T-cell (primary cell): ENCODE measurements at regions not wholly inside any gene's neighbourhood (a gene's known extent, or its start where the extent isn't known, plus 50 kb on each side); places are given as distances from the start of the nearest gene placed in this dataset.
"Not testable (repeated sequence)": the region's sequence is repeated elsewhere in the genome, so short reads cannot be mapped to it uniquely, and the experiment has no call there.

Source experiments
- ATAC-seq, 4 experiments: fragments of 200-7000 bp in 3 of 4; fragments of 150-1000 bp in 1 of 4; cut with Tn5 transposase; replicated peaks in 1 of 4; 1 replicate in 3 of 4; 2 replicates in 1 of 4; pipeline ENCODE4 v1.10.0; 2021; ENCODE audit warnings: moderate library complexity in 3 of 4, mild to moderate bottlenecking in 2 of 4, moderate number of reproducible peaks in 1 of 4
- CTCF ChIA-PET, 2 donors: fragments of 300-600 bp; sonication (Branson Sonifier 250); formaldehyde crosslinking; loops; one replicate each; lab custom pipeline; 2022; ENCODE audit warnings: antibody characterized with exemption in 2 of 2; lab: Charles Lee
- POLR2A ChIA-PET, 2 donors: fragments of 300-600 bp; sonication (Branson Sonifier 250); formaldehyde crosslinking; loops; one replicate each; lab custom pipeline; 2022; ENCODE audit warnings: antibody characterized with exemption in 2 of 2; lab: Charles Lee
- DNase-seq, 35 experiments: peaks; one replicate each; pipeline versions ENCODE4 v3.0.0 to v3.0.0-alpha.2; 2013 to 2023
- H3K27ac ChIP-seq: one replicate; pipeline ENCODE4 v1.5.1; 2013; ENCODE audit warnings: low read length
- H3K27me3 ChIP-seq, 2 experiments: replicated peaks in 1 of 2; 1 replicate in 1 of 2; 2 replicates in 1 of 2; pipeline versions ENCODE4 v1.6.1 to v1.7.0; 2013; ENCODE audit warnings: low read length in 1 of 2, mixed read lengths in 1 of 2; ENCODE audit not compliant: control insufficient read depth in 2 of 2, insufficient read depth in 2 of 2; ENCODE audit errors: extremely low read depth in 1 of 2
- H3K36me3 ChIP-seq, 2 donors: 1 replicate in 1 of 2; 2 replicates in 1 of 2; pipeline versions ENCODE4 v1.6.1 to v1.7.0; 2013; ENCODE audit warnings: low read length in 1 of 2; ENCODE audit not compliant: control insufficient read depth in 2 of 2, insufficient read depth in 1 of 2; ENCODE audit errors: extremely low read depth in 1 of 2
- H3K4me1 ChIP-seq, 2 experiments: 1 replicate in 1 of 2; 2 replicates in 1 of 2; pipeline versions ENCODE4 v1.6.1 to v1.7.0; 2013; ENCODE audit warnings: low read length in 2 of 2, mixed read lengths in 1 of 2; ENCODE audit not compliant: insufficient read depth in 2 of 2, control insufficient read depth in 1 of 2; ENCODE audit errors: extremely low read depth in 1 of 2
- H3K4me3 ChIP-seq, 2 donors: 1 replicate in 1 of 2; 2 replicates in 1 of 2; pipeline versions ENCODE4 v1.5.1 to v1.7.0; 2013; ENCODE audit warnings: mild to moderate bottlenecking in 2 of 2, low read length in 1 of 2, moderate library complexity in 1 of 2; ENCODE audit not compliant: control insufficient read depth in 1 of 2; ENCODE audit errors: extremely low read depth in 1 of 2
- H3K9me3 ChIP-seq: 2 replicates; pipeline ENCODE4 v1.7.0; 2013
- H3K27ac Mint-ChIP-seq, 2 donors: one replicate each; pipeline ENCODE4 v1.8.0; 2020 to 2021; ENCODE audit warnings: mild to moderate bottlenecking in 2 of 2, mixed read lengths in 2 of 2
- H3K27me3 Mint-ChIP-seq, 2 donors: one replicate each; pipeline ENCODE4 v1.8.0; 2021 to 2022; ENCODE audit warnings: mixed read lengths in 2 of 2
- H3K36me3 Mint-ChIP-seq: one replicate; pipeline ENCODE4 v1.8.0; 2021; ENCODE audit warnings: mixed read lengths
- H3K4me1 Mint-ChIP-seq, 3 donors: one replicate each; pipeline ENCODE4 v1.8.0; 2020 to 2022; ENCODE audit warnings: mixed read lengths in 3 of 3, mild to moderate bottlenecking in 1 of 3
- H3K4me3 Mint-ChIP-seq, 3 donors: one replicate each; pipeline ENCODE4 v1.8.0; 2020 to 2022; ENCODE audit warnings: mild to moderate bottlenecking in 3 of 3, mixed read lengths in 3 of 3, moderate library complexity in 3 of 3
- H3K9me3 Mint-ChIP-seq, 3 donors: one replicate each; pipeline ENCODE4 v1.8.0; 2020 to 2022; ENCODE audit warnings: mixed read lengths in 3 of 3
- WGBS: methylation state at CpG from one replicate; pipeline ENCODE4 v1.1.5; 2013; ENCODE audit warnings: missing lambda C conversion rate; ENCODE audit not compliant: insufficient coverage; 5-methylcytosine and 5-hydroxymethylcytosine counted together

DNA sequence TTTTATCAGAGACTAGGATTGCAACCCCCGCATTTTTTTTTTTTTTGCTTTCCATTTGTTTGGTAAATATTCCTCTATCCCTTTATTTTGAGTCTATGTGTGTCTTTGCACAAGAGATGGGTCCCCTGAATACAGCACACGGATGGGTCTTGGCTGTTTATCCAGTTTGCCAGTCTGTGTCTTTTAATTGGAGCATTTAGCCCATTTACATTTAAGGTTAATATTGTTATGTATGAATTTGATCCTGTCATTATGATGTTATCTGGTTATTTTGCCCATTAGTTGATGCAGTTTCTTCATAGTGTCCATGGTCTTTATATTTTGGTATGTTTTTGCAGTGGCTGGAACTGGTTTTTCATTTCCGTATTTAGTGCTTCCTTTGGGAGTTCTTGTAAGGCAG is 220.9 kb downstream of the UTRN start:
- Mint-ChIP-seq H3K36me3 (peaks cover 76% of the 10 kb centered on the region), H3K9me3 (peaks cover 9 to 20% (median 14%) of the 10 kb centered on the region in 3 donors), H3K4me1 (peaks cover 25 to 39% (median 30%) of the 10 kb centered on the region in 3 donors)
- CTCF ChIA-PET, ATAC-seq, H3K4me3 ChIP-seq, H3K9me3 ChIP-seq, H3K27ac ChIP-seq, H3K4me3 Mint-ChIP-seq, DNase-seq, H3K27me3 Mint-ChIP-seq, H3K4me1 ChIP-seq, H3K27me3 ChIP-seq, H3K27ac Mint-ChIP-seq: not testable (repeated sequence)
- POLR2A ChIA-PET: interaction anchor here (0.7 to 1.2 kb wide), 2 partner anchors 9 to 95 kb away, joined by 6 read pairs; no protein-coding TSS in a partner anchor
- WGBS: no CpG with 5 or more reads among the region's 3 CpGs
- H3K36me3 ChIP-seq: peaks cover 0 to 39% of the 10 kb centered on the region in 2 donors

GRCh38 chr6:144507772-144508312 is 222.7 kb downstream of the UTRN start:
- H3K9me3 ChIP-seq, H3K27ac Mint-ChIP-seq, H3K27ac ChIP-seq, CTCF ChIA-PET, H3K4me3 ChIP-seq, H3K4me3 Mint-ChIP-seq, DNase-seq, ATAC-seq, H3K4me1 ChIP-seq, H3K27me3 ChIP-seq, H3K27me3 Mint-ChIP-seq: not testable (repeated sequence)
- H3K36me3 Mint-ChIP-seq: peaks cover 69% of the 10 kb centered on the region
- H3K4me1 Mint-ChIP-seq: peaks cover 18 to 34% (median 30%) of the 10 kb centered on the region in 3 donors
- H3K9me3 Mint-ChIP-seq: peaks cover 9 to 20% (median 12%) of the 10 kb centered on the region in 3 donors
- peaks cover 0 to 39% of the 10 kb centered on the region in 2 donors for H3K36me3 ChIP-seq
- 100% methylated on average over 2 of the region's 6 CpGs for WGBS
- POLR2A ChIA-PET: interaction anchor here in 1 of 2 donors (1.0 kb wide), 1 partner anchor 40 kb away, joined by 4 read pairs; no protein-coding TSS in a partner anchor

DNA sequence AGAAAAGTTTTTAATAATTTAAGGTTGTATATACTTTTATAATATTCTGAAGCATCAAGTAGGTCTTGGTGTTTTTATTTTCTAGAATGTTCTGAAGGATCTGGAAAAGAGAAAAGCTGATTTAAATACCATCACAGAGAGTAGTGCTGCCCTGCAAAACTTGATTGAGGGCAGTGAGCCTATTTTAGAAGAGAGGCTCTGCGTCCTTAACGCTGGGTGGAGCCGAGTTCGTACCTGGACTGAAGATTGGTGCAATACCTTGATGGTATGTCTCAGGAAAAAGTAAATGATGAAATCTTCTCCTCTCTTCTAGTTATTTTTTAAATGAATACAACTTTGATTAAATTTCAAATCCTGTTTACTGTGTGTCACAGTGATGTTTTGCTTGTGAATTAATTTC is 225.7 kb downstream of the UTRN start:
- peaks cover 0 to 55% of the 10 kb centered on the region in 2 donors for H3K36me3 ChIP-seq
- POLR2A ChIA-PET: no interaction called here

DNA sequence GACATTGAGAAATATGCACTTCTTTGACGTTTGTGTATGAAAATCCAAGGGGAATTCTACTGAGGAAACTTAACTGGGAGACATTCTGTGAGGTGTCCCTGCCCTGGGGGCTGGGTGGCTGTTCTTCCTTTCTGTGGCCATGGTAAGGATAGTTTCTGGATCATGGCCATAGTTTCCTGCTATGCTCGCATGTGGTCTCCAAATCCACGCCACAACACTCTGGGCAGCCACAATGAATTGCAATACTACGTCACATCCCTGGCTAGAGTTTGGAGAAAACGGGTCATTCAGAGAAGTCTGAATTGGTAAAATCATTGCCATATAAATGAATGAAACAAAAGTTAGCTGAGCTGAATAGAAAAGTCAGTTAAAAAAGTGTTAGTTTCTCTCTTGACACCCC is 230.6 kb downstream of the UTRN start:
- ATAC-seq: no peak
- CTCF ChIA-PET: interaction anchor here in 1 of 2 donors (0.6 kb wide), 1 partner anchor 1101 kb away, joined by 3 read pairs; no protein-coding TSS in a partner anchor
- H3K4me3 ChIP-seq: no peak overlapping the region
- H3K36me3 ChIP-seq: peaks cover 0 to 64% of the 10 kb centered on the region in 2 donors
- peaks cover 57% of the 10 kb centered on the region for H3K36me3 Mint-ChIP-seq
- H3K9me3 ChIP-seq: no peaks in the 10 kb centered on the region
- H3K4me1 Mint-ChIP-seq: no peaks in the 10 kb centered on the region
- H3K27ac Mint-ChIP-seq: peak overlapping the region in 1 of 2 donors; percentile 16
- DNase-seq: no peak
- POLR2A ChIA-PET: no interaction called here
- H3K9me3 Mint-ChIP-seq: no peaks in the 10 kb centered on the region
- no peaks in the 10 kb centered on the region for H3K27me3 Mint-ChIP-seq
- no peaks in the 10 kb centered on the region for H3K27me3 ChIP-seq
- no peak overlapping the region for H3K4me3 Mint-ChIP-seq
- 97% methylated on average over 5 of the region's 5 CpGs for WGBS
- no peak overlapping the region for H3K27ac ChIP-seq
- H3K4me1 ChIP-seq: no peaks in the 10 kb centered on the region

More for the DNA sequence above, 225.7 kb downstream of the UTRN start:
- CTCF ChIA-PET: interaction anchor here in 1 of 2 donors (1.0 kb wide), 1 partner anchor 29 kb away, joined by 3 read pairs; no protein-coding TSS in a partner anchor
- Mint-ChIP-seq H3K9me3 (peaks cover 0 to 3% (median 3%) of the 10 kb centered on the region in 3 donors), H3K4me3 (no peak overlapping the region), H3K27ac (no peak overlapping the region), H3K4me1 (peaks cover 5 to 20% (median 14%) of the 10 kb centered on the region in 3 donors), H3K27me3 (no peaks in the 10 kb centered on the region), H3K36me3 (peaks cover 60% of the 10 kb centered on the region)
- Histone ChIP-seq H3K9me3 (no peaks in the 10 kb centered on the region), H3K4me1 (peaks cover 0 to 2% of the 10 kb centered on the region in 2 experiments), H3K27ac (no peak overlapping the region), H3K27me3 (no peaks in the 10 kb centered on the region), H3K4me3 (no peak overlapping the region)
- DNase-seq (no peak), ATAC-seq (no peak)
- no CpG with 5 or more reads among the region's 4 CpGs for WGBS

GRCh38 chr6:144519426-144519825 is 234.3 kb downstream of the UTRN start:
- no peaks in the 10 kb centered on the region for H3K4me1 ChIP-seq
- H3K4me3 ChIP-seq: no peak overlapping the region
- Mint-ChIP-seq H3K4me1 (peaks cover under 1 to 3% (median 1%) of the 10 kb centered on the region in 3 donors), H3K4me3 (no peak overlapping the region), H3K36me3 (peaks cover 55% of the 10 kb centered on the region), H3K27me3 (no peaks in the 10 kb centered on the region), H3K9me3 (no peaks in the 10 kb centered on the region), H3K27ac (no peak overlapping the region)
- ChIA-PET CTCF (no interaction called here), POLR2A (no interaction called here)
- no CpG with 5 or more reads among the region's 4 CpGs for WGBS
- no peak for ATAC-seq
- no peaks in the 10 kb centered on the region for H3K27me3 ChIP-seq
- H3K36me3 ChIP-seq: peaks cover 2 to 62% of the 10 kb centered on the region in 2 donors
- no peak for DNase-seq
- no peak overlapping the region for H3K27ac ChIP-seq
- H3K9me3 ChIP-seq: no peaks in the 10 kb centered on the region

- H3K9me3 ChIP-seq: no peaks in the 10 kb centered on the region
- H3K27me3 ChIP-seq: no peaks in the 10 kb centered on the region
- ChIA-PET POLR2A (interaction anchor here in 1 of 2 donors (0.6 kb wide), 1 partner anchor 65 kb away, joined by 3 read pairs; no protein-coding TSS in a partner anchor), CTCF (no interaction called here)
- Mint-ChIP-seq H3K27me3 (no peaks in the 10 kb centered on the region), H3K4me3 (no peak overlapping the region), H3K9me3 (no peaks in the 10 kb centered on the region), H3K4me1 (peaks cover 4 to 12% (median 11%) of the 10 kb centered on the region in 3 donors), H3K36me3 (peaks cover 76% of the 10 kb centered on the region), H3K27ac (peak overlapping the region; percentile 27 to 39)
- H3K4me3 ChIP-seq: no peak overlapping the region
- H3K4me1 ChIP-seq: no peaks in the 10 kb centered on the region
- no peak for ATAC-seq
- peaks cover 4 to 60% of the 10 kb centered on the region in 2 donors for H3K36me3 ChIP-seq
- no peak for DNase-seq
- H3K27ac ChIP-seq: no peak overlapping the region
- 95% methylated on average over 8 of the region's 9 CpGs for WGBS
These were observed 243.7 kb downstream of the UTRN start for GRCh38 chr6:144528743-144529425.
